Endothelial cell of umbilical vein (primary cell): ENCODE measurements at regions not wholly inside any gene's neighbourhood (a gene's known extent, or its start where the extent isn't known, plus 50 kb on each side); places are given as distances from the start of the nearest gene placed in this dataset.

Source experiments
- EZH2 ChIP-seq: IDR thresholded peaks from 2 replicates; pipeline ENCODE4 v1.6.1; 2012; ENCODE audit warnings: borderline replicate concordance, low read depth, mild to moderate bottlenecking, moderate library complexity, low read length, inconsistent platforms; ENCODE audit not compliant: severe bottlenecking
- FOS ChIP-seq: IDR thresholded peaks from 2 replicates; pipeline ENCODE4 v1.6.1; 2011; ENCODE audit warnings: mild to moderate bottlenecking, low read length, moderate library complexity, borderline replicate concordance; ENCODE audit not compliant: insufficient read depth
- GATA2 ChIP-seq: IDR thresholded peaks from 2 replicates; pipeline ENCODE4 v1.7.0; 2011; ENCODE audit warnings: low read depth, mild to moderate bottlenecking, moderate library complexity, mixed read lengths, low read length; ENCODE audit not compliant: insufficient read length, insufficient read depth
- JUN ChIP-seq: IDR thresholded peaks from 2 replicates; pipeline ENCODE4 v1.6.1; 2011; ENCODE audit warnings: borderline replicate concordance, low read depth; ENCODE audit not compliant: insufficient read length, insufficient read depth
- MYC ChIP-seq: IDR thresholded peaks from one replicate; pipeline ENCODE4 v1.6.1; 2011; ENCODE audit warnings: mild to moderate bottlenecking, low read depth, low read length
- POLR2A ChIP-seq: IDR thresholded peaks from 2 replicates; pipeline ENCODE4 v1.6.1; 2012; ENCODE audit warnings: low read depth, mild to moderate bottlenecking, control low read depth, low read length
- POLR2AphosphoS5 ChIP-seq: IDR thresholded peaks from 2 replicates; pipeline ENCODE4 v1.6.1; 2012; ENCODE audit warnings: low read depth, mild to moderate bottlenecking, control low read depth, low read length, moderate library complexity; ENCODE audit not compliant: insufficient read depth
- TF ChIP-seq, protein P1 (sequence below), 2 donors: IDR thresholded peaks; 1 replicate in 1 of 2; 2 replicates in 1 of 2; pipeline ENCODE4 v1.5.1; 2011; ENCODE audit warnings: low read length in 2 of 2, mild to moderate bottlenecking in 2 of 2, moderate library complexity in 2 of 2, control low read depth in 1 of 2, inconsistent platforms in 1 of 2, low read depth in 1 of 2; ENCODE audit not compliant: insufficient read depth in 1 of 2; ENCODE audit errors: extremely low read depth in 1 of 2
- TF ChIP-seq, protein P2 (sequence below): IDR thresholded peaks from 2 replicates; pipeline ENCODE4 v1.6.1; 2011; ENCODE audit not compliant: insufficient read depth, insufficient read length

DNA sequence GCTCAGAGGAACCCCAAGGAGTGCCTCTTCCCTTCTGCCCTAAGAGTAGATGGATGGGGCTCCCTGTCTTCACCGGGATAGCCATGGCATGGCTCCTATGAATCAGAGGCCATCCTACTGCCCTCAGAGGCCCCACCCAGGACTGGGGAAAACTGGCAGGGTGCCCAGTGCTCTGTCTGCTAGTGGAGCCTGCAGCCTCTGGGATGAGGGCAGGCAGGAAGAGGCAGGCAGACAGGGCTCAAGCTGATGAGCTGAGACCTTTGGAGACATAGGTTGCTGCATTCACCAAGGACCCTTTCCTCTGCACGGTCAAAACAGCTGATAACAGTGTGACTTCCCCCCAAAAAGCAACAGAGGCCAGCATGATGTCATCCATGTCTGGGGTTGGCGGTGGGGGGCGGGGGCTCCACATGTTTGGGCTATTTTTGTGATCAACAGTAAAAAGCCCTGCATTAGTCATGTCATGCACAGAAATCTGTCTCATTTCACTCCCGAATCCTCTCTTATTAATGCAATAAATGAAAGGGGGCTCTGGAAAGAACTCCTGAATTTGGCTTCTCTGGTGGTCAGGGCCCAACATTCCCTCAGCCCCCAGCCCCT is 207.6 kb upstream of the MAMLD1 start:
- TF ChIP-seq, protein P1, sequence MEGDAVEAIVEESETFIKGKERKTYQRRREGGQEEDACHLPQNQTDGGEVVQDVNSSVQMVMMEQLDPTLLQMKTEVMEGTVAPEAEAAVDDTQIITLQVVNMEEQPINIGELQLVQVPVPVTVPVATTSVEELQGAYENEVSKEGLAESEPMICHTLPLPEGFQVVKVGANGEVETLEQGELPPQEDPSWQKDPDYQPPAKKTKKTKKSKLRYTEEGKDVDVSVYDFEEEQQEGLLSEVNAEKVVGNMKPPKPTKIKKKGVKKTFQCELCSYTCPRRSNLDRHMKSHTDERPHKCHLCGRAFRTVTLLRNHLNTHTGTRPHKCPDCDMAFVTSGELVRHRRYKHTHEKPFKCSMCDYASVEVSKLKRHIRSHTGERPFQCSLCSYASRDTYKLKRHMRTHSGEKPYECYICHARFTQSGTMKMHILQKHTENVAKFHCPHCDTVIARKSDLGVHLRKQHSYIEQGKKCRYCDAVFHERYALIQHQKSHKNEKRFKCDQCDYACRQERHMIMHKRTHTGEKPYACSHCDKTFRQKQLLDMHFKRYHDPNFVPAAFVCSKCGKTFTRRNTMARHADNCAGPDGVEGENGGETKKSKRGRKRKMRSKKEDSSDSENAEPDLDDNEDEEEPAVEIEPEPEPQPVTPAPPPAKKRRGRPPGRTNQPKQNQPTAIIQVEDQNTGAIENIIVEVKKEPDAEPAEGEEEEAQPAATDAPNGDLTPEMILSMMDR (IDR thresholded peaks at IDR 0.05; ENCODE audit: extremely low read depth in 1 of 2, insufficient read depth in 1 of 2, low read depth in 1 of 2, low read length in 2 of 2) = no peak
- TF ChIP-seq, protein P2, sequence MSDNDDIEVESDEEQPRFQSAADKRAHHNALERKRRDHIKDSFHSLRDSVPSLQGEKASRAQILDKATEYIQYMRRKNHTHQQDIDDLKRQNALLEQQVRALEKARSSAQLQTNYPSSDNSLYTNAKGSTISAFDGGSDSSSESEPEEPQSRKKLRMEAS = no peak
- TF ChIP-seq POLR2A (no peak), EZH2 (no peak), JUN (no peak), POLR2AphosphoS5 (no peak), MYC (no peak), FOS (no peak), GATA2 (no peak)
